ENCODE measurements at regions not wholly inside any gene's neighbourhood (a gene's known extent, or its start where the extent isn't known, plus 50 kb on each side); places are given as distances from the start of the nearest gene placed in this dataset.

DNA sequence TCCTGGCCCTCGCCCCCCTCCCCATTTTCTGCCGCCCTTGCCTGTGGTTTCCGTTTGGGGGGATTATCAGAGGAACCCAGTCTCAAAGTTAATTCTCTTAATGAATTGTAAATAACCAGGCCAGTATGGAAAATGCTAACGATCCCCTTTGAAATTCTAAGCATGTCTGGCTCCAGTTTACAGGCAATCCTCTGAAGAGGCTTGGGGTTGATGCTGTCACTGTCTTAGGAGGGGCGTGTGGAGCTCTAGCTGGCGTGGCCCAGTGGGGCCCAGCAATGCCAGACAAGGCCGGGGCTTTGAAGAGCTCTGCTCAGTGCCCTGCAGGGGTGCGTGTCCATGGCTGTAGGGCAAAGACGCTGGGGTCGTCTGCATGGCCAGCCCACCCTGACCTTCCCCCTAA lies 164.6 kb downstream of the CYLD start:
- TF ChIP-seq, protein P1, sequence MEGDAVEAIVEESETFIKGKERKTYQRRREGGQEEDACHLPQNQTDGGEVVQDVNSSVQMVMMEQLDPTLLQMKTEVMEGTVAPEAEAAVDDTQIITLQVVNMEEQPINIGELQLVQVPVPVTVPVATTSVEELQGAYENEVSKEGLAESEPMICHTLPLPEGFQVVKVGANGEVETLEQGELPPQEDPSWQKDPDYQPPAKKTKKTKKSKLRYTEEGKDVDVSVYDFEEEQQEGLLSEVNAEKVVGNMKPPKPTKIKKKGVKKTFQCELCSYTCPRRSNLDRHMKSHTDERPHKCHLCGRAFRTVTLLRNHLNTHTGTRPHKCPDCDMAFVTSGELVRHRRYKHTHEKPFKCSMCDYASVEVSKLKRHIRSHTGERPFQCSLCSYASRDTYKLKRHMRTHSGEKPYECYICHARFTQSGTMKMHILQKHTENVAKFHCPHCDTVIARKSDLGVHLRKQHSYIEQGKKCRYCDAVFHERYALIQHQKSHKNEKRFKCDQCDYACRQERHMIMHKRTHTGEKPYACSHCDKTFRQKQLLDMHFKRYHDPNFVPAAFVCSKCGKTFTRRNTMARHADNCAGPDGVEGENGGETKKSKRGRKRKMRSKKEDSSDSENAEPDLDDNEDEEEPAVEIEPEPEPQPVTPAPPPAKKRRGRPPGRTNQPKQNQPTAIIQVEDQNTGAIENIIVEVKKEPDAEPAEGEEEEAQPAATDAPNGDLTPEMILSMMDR (IDR thresholded peaks at IDR 0.05) = no peak
- TF ChIP-seq POLR2A (IDR thresholded peaks at IDR 0.05) = no peak
- no peak for TF ChIP-seq POLR2AphosphoS5 (IDR thresholded peaks at IDR 0.05)
